ENCODE measurements at regions not wholly inside any gene's neighbourhood (a gene's known extent, or its start where the extent isn't known, plus 50 kb on each side); places are given as distances from the start of the nearest gene placed in this dataset.

GRCh38 chr7:12896316-12896715 lies 208.9 kb downstream of the ARL4A start:
- TF ChIP-seq POLR2A (IDR thresholded peaks at IDR 0.05), result no peak
- no peak for TF ChIP-seq CTCF (IDR thresholded peaks at IDR 0.05)
